GM19043 (cell line): ENCODE measurements at regions not wholly inside any gene's neighbourhood (a gene's known extent, or its start where the extent isn't known, plus 50 kb on each side); places are given as distances from the start of the nearest gene placed in this dataset.

Experiments
- ATAC-seq: cut with Tn5 transposase; IDR thresholded peaks from one replicate; pipeline ENCODE4 v1.9.1; 2021; ENCODE audit warnings: low read depth; ENCODE audit not compliant: unreplicated experiment

DNA sequence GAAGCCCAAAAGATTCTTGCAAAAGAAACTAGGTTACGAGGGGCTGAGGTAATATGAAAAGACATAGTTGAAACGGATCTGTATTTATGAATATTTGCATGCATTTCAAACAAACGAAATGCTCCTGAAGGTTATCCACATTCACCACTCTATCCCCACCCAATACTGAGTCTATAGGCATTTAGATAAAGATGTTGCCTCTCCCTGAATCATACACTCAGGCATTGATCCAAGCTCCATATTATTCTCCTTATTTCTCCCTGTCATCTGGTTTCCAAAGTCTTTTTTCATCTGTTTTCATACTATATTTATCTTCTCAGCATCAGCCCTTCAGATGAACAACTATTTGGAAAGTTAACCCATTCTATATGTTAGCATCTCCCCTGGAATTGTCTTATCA, 492.5 kb upstream of the TGFBR2 start:
- ATAC-seq = no peak

GRCh38 chr3:30114918-30115317, 491.5 kb upstream of the TGFBR2 start:
- ATAC-seq = no peak

DNA sequence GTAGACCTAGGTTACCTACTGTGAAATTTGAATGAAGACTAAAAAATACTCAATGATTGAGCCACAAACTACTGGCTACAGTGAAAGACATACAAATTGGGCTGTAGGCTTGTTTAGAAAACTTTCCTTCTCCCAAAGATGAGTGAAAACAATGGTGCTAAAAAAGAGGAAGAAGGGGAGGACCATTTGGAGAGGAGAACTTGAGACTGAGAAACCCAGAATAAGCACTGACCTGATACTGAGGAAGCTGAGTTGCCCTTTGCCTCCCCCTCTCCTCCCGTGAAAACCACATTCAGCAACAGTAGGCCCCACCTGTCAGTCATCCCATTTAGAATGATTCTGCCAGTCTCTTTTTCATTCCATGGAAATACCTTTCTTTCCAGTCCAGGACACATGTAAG, 484.0 kb upstream of the TGFBR2 start:
- ATAC-seq = no peak

- no peak for ATAC-seq
Measured at GRCh38 chr3:30123224-30123623, 483.2 kb upstream of the TGFBR2 start.

GRCh38 chr3:30123755-30124154, 482.6 kb upstream of the TGFBR2 start:
- no peak for ATAC-seq

GRCh38 chr3:30124435-30125370, 481.7 kb upstream of the TGFBR2 start:
- ATAC-seq = no peak

DNA sequence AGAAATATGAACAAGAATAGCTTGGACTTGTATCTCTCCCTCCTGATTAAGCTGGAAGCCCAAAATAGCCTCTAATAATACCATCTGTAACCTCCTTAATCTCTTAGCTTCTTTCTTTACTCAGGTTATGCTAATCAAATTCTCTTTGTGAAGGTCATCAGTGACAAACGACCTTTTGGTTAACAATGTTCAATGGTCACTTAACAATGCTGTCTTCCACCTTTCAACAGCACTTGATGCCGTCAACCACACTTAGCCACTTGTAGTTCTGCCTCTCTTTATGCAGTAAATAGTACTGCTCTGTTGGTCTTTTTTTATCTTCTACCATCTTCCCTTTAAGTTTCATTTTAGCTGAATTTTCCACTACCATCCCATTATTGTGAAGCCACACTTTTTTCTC, 476.6 kb upstream of the TGFBR2 start:
- no peak for ATAC-seq

GRCh38 chr3:30130391-30130790, 476.0 kb upstream of the TGFBR2 start:
- no peak for ATAC-seq

DNA sequence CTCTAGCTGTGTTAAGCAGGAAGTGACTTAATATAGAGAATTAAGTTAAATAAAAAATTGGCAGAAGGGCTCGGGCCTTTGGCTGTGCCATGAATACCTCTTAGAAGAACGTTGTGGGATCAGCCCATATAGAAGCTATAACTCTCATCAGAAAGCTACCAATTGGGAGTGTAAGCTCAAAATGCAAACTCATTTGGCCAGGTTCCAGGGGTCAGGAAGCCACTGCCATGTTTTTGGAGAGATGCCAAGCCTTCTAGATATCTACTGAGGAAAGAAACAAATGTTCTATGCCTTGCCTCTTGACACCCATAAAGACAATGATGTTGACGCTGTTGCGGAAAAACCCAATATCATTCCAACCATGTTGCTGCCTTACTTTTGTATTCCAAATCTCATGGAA, 475.2 kb upstream of the TGFBR2 start:
- ATAC-seq = no peak

GRCh38 chr3:30135190-30135589, 471.2 kb upstream of the TGFBR2 start:
- ATAC-seq = no peak

- ATAC-seq = no peak
Measured at GRCh38 chr3:30139283-30139682, 467.1 kb upstream of the TGFBR2 start.

- ATAC-seq = no peak
Measured at GRCh38 chr3:30140356-30141075, 465.9 kb upstream of the TGFBR2 start.

GRCh38 chr3:30141178-30141581, 465.2 kb upstream of the TGFBR2 start:
- ATAC-seq = no peak

- ATAC-seq = no peak
Measured at GRCh38 chr3:30141927-30142326, 464.5 kb upstream of the TGFBR2 start.

- ATAC-seq = no peak
Measured at GRCh38 chr3:30142946-30143345, 463.5 kb upstream of the TGFBR2 start.

GRCh38 chr3:30145281-30145680, 461.1 kb upstream of the TGFBR2 start:
- no peak for ATAC-seq

DNA sequence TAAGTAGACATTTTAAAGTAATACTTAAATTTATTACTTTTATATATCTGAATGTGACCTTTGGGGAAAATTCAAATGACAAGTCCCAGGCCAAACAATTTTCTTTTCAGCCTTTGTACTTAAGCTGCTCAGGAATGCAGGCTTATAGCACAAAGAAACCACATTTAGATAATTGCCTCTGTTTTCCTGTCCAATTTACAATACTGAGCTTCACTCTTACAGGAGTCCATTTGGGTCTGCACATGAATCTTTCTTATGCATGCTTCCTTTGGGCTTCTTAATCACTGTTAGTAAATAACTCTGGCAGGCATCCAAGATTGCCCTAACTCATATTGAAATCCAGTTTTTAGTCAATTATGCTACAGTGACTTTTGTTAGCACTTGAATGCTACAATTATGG, 459.4 kb upstream of the TGFBR2 start:
- ATAC-seq = no peak

DNA sequence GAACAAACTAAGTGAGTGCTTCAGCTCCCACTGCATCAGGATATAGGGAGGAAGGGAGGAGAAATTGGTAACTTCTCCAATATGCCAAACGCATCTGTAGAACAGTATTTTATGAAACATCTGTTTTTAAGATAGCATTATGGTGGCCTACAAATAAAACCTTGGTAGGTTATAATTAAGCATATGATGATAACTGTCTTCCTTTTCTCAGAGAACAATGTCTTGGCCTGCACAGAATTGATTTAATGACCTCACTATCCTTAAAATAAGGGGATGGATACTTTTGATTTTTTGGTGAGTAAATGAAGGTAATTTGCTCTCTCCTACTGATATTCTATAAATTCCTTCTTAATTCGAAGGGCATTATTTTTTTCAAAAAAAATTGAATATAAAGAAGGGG, 451.5 kb upstream of the TGFBR2 start:
- no peak for ATAC-seq

DNA sequence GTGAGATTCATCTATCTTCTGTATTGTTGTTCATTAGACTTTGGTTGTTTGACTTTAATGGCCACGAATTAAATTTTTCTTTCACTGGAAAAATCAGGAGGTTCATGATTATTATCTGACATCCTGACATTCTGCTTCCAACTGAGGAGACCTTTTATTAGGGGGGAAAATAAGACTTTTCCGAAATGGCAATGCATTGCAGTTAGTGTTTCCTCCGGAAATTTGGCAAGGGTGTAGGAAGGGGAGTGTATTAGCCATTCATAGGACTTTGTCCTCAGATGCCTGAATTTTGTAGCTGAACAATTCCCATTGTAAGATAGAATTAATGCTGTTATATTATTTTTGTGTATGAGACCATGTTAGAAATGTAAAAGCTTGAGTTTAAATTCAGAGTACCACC, 450.6 kb upstream of the TGFBR2 start:
- ATAC-seq = no peak

- no peak for ATAC-seq
Measured at GRCh38 chr3:30156586-30157498, 449.6 kb upstream of the TGFBR2 start.

GRCh38 chr3:30161375-30161774, 445.0 kb upstream of the TGFBR2 start:
- ATAC-seq = no peak
